ENCODE measurements at regions not wholly inside any gene's neighbourhood (a gene's known extent, or its start where the extent isn't known, plus 50 kb on each side); places are given as distances from the start of the nearest gene placed in this dataset.

DNA sequence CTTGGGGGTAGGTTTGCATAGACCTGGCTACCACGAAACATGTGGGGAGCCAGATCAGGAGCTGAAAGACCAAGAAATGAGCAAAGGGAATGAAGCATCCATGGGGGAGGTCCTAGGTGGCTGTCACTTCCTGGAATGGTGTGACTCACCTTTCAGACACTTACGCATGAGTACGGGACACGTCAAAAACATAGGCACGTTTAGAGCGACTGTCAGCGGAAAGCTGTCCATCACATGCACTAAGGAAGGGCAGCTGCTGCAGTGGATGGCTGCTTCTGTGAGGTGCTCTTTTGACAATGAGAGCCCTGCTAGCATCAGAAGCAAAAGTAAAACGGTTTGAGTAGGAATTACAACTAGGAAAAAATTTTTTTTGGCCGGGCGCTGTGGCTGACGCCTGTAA, 244.6 kb upstream of the CCDC54 start:
- TF ChIP-seq, protein P1, sequence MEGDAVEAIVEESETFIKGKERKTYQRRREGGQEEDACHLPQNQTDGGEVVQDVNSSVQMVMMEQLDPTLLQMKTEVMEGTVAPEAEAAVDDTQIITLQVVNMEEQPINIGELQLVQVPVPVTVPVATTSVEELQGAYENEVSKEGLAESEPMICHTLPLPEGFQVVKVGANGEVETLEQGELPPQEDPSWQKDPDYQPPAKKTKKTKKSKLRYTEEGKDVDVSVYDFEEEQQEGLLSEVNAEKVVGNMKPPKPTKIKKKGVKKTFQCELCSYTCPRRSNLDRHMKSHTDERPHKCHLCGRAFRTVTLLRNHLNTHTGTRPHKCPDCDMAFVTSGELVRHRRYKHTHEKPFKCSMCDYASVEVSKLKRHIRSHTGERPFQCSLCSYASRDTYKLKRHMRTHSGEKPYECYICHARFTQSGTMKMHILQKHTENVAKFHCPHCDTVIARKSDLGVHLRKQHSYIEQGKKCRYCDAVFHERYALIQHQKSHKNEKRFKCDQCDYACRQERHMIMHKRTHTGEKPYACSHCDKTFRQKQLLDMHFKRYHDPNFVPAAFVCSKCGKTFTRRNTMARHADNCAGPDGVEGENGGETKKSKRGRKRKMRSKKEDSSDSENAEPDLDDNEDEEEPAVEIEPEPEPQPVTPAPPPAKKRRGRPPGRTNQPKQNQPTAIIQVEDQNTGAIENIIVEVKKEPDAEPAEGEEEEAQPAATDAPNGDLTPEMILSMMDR (IDR thresholded peaks at IDR 0.05 in 4 of 5, conservative IDR thresholded peaks at IDR 0.05 in 1 of 5) = no peak
- no peak for TF ChIP-seq POLR2A (IDR thresholded peaks at IDR 0.05)
